NAMALWA (cell line): ENCODE measurements at regions not wholly inside any gene's neighbourhood (a gene's known extent, or its start where the extent isn't known, plus 50 kb on each side); places are given as distances from the start of the nearest gene placed in this dataset.
"Not testable (repeated sequence)": the region's sequence is repeated elsewhere in the genome, so short reads cannot be mapped to it uniquely, and the experiment has no call there.

Experiments used
- DNase-seq: peaks from one replicate; pipeline ENCODE4 v3.0.0-alpha.2; 2015; ENCODE audit warnings: low spot score

GRCh38 chr1:208944981-208945451 lies 638.5 kb upstream of the CAMK1G start:
- no peak for DNase-seq

GRCh38 chr1:208950206-208950605 lies 633.3 kb upstream of the CAMK1G start:
- DNase-seq, result no peak

DNA sequence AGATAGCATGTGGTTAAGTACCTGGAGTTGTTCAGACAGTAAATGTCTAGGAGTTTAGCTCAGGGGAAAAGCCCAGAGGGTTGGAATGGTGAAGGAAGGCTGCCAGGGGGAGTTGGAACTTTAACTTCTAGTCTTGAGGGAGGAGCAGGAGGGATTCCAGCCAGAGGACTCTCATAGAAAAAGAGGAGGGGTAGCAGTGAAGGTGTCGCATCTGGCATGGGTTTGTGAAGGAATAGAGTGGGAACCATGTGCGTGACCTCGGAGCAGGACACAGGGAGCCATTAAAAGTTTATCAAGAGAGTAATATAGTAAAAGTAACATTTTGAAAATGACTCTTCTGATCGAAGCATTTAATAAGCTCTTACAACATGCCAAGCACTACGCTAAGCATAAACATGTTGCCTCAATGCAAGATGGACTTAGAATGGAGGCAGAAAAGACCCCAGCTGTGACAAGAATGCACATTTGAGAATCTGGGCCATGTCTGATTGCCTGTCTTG lies 632.4 kb upstream of the CAMK1G start:
- DNase-seq, result no peak

GRCh38 chr1:208951908-208952307 lies 631.6 kb upstream of the CAMK1G start:
- no peak for DNase-seq

GRCh38 chr1:208962867-208963266 lies 620.6 kb upstream of the CAMK1G start:
- no peak for DNase-seq

- DNase-seq, result no peak
Observed at GRCh38 chr1:208965351-208965750, 618.2 kb upstream of the CAMK1G start.

GRCh38 chr1:208967334-208967733 lies 616.2 kb upstream of the CAMK1G start:
- DNase-seq, result no peak

DNA sequence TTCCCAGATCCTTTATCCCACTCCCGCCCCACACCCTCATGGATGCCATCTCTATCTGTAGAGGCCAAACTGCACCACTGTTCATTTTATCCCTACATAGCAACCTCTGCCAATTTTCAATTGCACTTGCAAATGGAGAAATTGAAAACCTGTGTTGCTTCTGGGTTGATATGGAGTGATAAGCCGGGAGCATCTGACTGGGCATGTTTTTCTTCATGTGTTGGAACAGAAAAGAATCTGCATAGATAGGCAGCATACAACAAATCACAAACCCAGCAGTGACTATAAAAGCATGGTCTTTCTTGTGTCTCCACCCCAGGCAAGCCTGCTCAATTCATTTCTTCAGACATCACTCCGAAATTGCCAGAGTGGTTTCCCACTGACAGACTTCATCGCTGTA lies 608.8 kb upstream of the CAMK1G start:
- DNase-seq, result no peak

DNA sequence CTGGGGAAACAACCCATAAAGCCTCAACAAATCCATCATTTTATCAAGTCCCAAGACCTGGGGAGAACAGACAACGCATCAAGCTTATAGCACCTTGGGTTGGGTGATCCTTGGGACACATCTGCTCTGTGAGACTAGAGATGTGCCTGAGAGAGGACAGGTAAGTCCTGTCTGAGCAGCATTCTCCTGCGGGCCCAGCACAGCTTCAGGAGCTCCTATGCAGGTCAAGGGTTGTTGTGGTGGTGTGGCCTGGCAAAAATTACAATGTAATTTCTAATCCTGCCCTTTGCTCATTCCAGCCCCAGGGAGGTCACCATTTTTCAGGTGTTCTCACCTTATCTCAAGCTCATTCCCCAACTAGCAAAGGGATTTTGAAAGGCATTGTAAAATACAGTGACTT lies 608.1 kb upstream of the CAMK1G start:
- no peak for DNase-seq

GRCh38 chr1:208977012-208977411 lies 606.5 kb upstream of the CAMK1G start:
- DNase-seq, result no peak

DNA sequence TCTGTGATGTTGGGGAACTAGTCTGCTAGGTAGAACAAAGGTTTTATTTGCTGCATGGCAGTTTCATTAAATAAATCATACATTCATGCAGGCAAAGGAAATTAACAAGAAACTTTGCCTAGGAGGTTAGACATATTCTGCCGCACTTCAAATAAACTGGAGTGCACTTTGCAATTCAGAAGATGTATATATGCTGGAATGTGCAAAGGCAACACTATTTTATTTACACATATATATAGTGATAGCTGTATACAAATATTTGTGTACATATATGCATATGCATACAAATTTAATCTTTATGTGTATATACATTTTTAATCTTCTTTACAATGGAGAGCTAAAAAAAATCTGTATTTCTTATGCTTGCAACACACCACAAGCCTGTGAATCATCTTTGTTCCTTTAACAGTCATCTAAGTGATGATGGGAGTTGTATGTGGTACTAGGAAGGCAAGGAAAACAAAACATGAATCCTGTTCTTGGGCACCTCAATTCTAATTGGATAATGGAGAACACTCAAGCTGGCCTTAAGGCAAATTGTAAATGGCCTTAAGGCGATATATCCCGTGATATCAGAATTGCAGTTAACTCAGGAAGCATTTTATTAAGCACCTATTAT lies 605.8 kb upstream of the CAMK1G start:
- no peak for DNase-seq

- no peak for DNase-seq
Observed at GRCh38 chr1:208979776-208980175, 603.7 kb upstream of the CAMK1G start.

DNA sequence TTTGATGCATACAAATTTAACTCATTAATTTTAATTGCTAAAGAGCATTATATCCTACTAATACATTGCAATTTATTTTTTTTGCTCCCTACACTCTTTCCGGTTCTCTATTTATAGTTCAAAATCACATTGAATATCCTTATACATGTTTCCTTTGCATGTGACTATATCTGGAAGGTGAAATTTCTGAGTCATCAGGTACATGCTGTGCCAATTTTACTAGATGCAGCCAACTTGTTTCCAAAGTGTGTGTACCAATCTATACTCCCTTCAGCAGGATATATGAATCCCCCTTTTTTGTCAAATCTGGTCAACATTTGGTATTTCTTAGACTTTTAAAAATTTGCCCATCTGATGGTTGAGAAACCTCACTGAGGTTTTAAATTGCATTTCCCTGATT lies 602.9 kb upstream of the CAMK1G start:
- DNase-seq, result no peak

GRCh38 chr1:208985231-208985630 lies 598.3 kb upstream of the CAMK1G start:
- no peak for DNase-seq

GRCh38 chr1:208988811-208989222 lies 594.7 kb upstream of the CAMK1G start:
- DNase-seq, result peak; percentile 4

- DNase-seq, result no peak
Observed at GRCh38 chr1:208990456-208990855, 593.1 kb upstream of the CAMK1G start.

GRCh38 chr1:208997053-208997452 lies 586.5 kb upstream of the CAMK1G start:
- DNase-seq, result not testable (repeated sequence)

- no peak for DNase-seq
Observed at GRCh38 chr1:208997726-208998312, 585.7 kb upstream of the CAMK1G start.

- DNase-seq, result no peak
Observed at GRCh38 chr1:209008586-209008985, 574.9 kb upstream of the CAMK1G start.

- DNase-seq, result no peak
Observed at GRCh38 chr1:209010475-209011230, 572.9 kb upstream of the CAMK1G start.

DNA sequence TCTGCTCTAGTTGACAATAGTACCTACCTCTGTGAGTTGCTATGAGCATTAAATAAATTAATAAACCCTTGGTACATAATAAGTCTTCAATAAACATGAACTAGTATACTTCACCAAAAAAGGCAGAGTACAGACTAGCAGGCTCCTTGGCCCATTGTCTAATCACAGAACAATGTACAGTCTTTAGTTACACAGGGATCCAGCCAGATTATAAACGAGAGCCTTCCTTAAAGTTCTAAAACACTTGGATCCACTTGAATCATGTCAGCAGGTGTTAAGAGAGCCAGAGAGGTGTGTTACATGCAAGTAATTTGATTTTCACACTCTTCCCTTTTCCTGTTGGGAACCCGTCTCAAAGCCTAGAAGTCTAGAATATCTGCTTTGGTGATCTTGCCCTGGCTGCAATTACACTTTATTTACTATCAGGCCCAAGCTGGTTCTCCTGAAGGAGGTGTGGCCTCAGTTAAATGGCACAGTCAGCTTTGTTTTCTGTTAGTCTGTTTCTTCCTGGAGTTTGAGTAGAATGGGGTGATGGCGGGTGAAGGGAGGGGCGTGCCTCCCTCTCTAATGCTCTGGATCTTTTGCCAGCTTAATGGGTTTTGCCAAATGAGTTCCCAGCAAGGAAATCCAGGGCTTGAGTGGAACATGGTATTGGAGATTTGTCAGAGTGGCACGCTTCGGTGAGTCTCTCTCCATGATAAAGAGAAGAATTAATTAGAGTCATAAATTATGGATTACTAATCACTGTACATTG lies 570.9 kb upstream of the CAMK1G start:
- no peak for DNase-seq

- DNase-seq, result no peak
Observed at GRCh38 chr1:209015092-209015491, 568.4 kb upstream of the CAMK1G start.
